ENCODE measurements at regions not wholly inside any gene's neighbourhood (a gene's known extent, or its start where the extent isn't known, plus 50 kb on each side); places are given as distances from the start of the nearest gene placed in this dataset.

DNA sequence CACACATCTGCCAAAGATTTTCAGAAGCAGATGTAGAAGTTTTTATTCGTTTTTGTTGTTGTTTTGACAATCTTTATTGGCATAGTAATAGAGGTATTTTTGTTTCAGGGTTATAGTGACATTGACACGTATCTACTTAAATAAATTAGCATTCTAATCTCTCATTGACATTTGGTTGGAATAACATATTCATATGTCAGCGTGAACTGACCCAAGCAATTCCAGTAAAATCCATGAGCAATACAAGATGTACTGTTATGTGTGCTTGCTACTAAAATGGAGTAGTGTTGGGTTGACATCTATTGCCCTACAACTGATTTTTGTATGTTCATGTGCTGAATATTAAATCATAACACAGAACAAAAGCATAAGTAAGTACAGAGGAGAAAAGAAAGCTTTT is 284.4 kb upstream of the SMC2 start (continued):
- TF ChIP-seq, protein P1, sequence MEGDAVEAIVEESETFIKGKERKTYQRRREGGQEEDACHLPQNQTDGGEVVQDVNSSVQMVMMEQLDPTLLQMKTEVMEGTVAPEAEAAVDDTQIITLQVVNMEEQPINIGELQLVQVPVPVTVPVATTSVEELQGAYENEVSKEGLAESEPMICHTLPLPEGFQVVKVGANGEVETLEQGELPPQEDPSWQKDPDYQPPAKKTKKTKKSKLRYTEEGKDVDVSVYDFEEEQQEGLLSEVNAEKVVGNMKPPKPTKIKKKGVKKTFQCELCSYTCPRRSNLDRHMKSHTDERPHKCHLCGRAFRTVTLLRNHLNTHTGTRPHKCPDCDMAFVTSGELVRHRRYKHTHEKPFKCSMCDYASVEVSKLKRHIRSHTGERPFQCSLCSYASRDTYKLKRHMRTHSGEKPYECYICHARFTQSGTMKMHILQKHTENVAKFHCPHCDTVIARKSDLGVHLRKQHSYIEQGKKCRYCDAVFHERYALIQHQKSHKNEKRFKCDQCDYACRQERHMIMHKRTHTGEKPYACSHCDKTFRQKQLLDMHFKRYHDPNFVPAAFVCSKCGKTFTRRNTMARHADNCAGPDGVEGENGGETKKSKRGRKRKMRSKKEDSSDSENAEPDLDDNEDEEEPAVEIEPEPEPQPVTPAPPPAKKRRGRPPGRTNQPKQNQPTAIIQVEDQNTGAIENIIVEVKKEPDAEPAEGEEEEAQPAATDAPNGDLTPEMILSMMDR (conservative IDR thresholded peaks at IDR 0.05; ENCODE audit: low read depth in 2 of 2): no peak
- TF ChIP-seq EZH2 (IDR thresholded peaks at IDR 0.05; ENCODE audit: low read depth, unreplicated experiment) (no peak), POLR2AphosphoS5 (IDR thresholded peaks at IDR 0.05; ENCODE audit: low read depth) (no peak), STAT1 (IDR thresholded peaks at IDR 0.05; ENCODE audit: unreplicated experiment) (no peak), EZH2phosphoT487 (IDR thresholded peaks at IDR 0.05; ENCODE audit: unreplicated experiment) (no peak), CREB1 (CRISPR knock-in tag; IDR thresholded peaks at IDR 0.05; ENCODE audit: low read depth) (no peak), JUNB (IDR thresholded peaks at IDR 0.05; ENCODE audit: unreplicated experiment) (no peak), ZNF331 (CRISPR knock-in tag; IDR thresholded peaks at IDR 0.05; ENCODE audit: low read depth) (no peak)
- TF ChIP-seq, protein P2, sequence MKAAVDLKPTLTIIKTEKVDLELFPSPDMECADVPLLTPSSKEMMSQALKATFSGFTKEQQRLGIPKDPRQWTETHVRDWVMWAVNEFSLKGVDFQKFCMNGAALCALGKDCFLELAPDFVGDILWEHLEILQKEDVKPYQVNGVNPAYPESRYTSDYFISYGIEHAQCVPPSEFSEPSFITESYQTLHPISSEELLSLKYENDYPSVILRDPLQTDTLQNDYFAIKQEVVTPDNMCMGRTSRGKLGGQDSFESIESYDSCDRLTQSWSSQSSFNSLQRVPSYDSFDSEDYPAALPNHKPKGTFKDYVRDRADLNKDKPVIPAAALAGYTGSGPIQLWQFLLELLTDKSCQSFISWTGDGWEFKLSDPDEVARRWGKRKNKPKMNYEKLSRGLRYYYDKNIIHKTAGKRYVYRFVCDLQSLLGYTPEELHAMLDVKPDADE (IDR thresholded peaks at IDR 0.05): no peak

DNA sequence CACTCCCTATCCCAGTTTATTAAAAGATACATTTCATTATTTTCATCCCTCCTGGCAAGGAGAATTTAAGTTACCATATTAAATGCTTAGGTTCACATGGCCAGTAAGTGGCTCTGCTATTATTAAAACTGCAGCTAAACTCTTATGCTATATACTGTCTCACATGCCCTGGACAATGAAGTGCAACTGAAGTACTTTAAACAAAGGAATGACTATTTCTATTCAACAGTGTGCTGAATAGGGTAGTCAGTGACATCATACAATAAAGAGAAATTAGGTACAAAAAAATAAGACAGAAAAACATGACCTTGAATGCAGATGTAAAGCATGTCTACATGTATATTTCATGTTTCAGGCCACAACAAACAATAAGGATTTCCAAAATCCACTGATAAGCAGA is 282.6 kb upstream of the SMC2 start:
- H2AFZ ChIP-seq: no peak overlapping the region
- H3K36me3 Mint-ChIP-seq (ENCODE audit: low read depth): peaks cover 6% of the 10 kb centered on the region; the same call in 2 of the 3 replicates
- H3K79me2 ChIP-seq (replicated peaks; ENCODE audit: insufficient read depth): no peaks in the 10 kb centered on the region
- no peak overlapping the region for H3K4me3 Mint-ChIP-seq
- no peak overlapping the region for H3K4me2 ChIP-seq
- DNase-seq (ENCODE audit: low spot score) (no peak), ATAC-seq (no peak)
- H3K9me3 Mint-ChIP-seq: peaks cover 88% of the 10 kb centered on the region
- H3K27ac ChIP-seq (ENCODE audit: low read depth): no peak overlapping the region
- H3K27me3 ChIP-seq (ENCODE audit: insufficient read depth): no peaks in the 10 kb centered on the region
- H3K4me1 Mint-ChIP-seq: no peaks in the 10 kb centered on the region
- H4K20me1 ChIP-seq (replicated peaks; ENCODE audit: insufficient read depth): no peaks in the 10 kb centered on the region
- H3F3A ChIP-seq (replicated peaks; ENCODE audit: low read depth): no peaks in the 10 kb centered on the region
- H3K36me3 ChIP-seq (ENCODE audit: insufficient read depth): peaks cover 18% of the 10 kb centered on the region
- H3K4me3 ChIP-seq: no peak overlapping the region
- H3K27ac Mint-ChIP-seq: no peak overlapping the region
- peaks cover 2% of the 10 kb centered on the region for H3K27me3 Mint-ChIP-seq (ENCODE audit: insufficient read depth, low read depth, poor library complexity)
- H3K9me2 ChIP-seq (ENCODE audit: insufficient read depth): no peaks in the 10 kb centered on the region
- H3K4me1 ChIP-seq (ENCODE audit: insufficient read depth): no peaks in the 10 kb centered on the region
- TF ChIP-seq NANOG (IDR thresholded peaks at IDR 0.05; ENCODE audit: borderline replicate concordance) (no peak), ZNF331 (CRISPR knock-in tag; IDR thresholded peaks at IDR 0.05; ENCODE audit: low read depth) (no peak), JUNB (IDR thresholded peaks at IDR 0.05; ENCODE audit: unreplicated experiment) (no peak), EZH2phosphoT487 (IDR thresholded peaks at IDR 0.05; ENCODE audit: unreplicated experiment) (no peak)
- TF ChIP-seq, protein P3, sequence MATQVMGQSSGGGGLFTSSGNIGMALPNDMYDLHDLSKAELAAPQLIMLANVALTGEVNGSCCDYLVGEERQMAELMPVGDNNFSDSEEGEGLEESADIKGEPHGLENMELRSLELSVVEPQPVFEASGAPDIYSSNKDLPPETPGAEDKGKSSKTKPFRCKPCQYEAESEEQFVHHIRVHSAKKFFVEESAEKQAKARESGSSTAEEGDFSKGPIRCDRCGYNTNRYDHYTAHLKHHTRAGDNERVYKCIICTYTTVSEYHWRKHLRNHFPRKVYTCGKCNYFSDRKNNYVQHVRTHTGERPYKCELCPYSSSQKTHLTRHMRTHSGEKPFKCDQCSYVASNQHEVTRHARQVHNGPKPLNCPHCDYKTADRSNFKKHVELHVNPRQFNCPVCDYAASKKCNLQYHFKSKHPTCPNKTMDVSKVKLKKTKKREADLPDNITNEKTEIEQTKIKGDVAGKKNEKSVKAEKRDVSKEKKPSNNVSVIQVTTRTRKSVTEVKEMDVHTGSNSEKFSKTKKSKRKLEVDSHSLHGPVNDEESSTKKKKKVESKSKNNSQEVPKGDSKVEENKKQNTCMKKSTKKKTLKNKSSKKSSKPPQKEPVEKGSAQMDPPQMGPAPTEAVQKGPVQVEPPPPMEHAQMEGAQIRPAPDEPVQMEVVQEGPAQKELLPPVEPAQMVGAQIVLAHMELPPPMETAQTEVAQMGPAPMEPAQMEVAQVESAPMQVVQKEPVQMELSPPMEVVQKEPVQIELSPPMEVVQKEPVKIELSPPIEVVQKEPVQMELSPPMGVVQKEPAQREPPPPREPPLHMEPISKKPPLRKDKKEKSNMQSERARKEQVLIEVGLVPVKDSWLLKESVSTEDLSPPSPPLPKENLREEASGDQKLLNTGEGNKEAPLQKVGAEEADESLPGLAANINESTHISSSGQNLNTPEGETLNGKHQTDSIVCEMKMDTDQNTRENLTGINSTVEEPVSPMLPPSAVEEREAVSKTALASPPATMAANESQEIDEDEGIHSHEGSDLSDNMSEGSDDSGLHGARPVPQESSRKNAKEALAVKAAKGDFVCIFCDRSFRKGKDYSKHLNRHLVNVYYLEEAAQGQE (IDR thresholded peaks at IDR 0.05; ENCODE audit: unreplicated experiment): no peak
- TF ChIP-seq, protein P4, sequence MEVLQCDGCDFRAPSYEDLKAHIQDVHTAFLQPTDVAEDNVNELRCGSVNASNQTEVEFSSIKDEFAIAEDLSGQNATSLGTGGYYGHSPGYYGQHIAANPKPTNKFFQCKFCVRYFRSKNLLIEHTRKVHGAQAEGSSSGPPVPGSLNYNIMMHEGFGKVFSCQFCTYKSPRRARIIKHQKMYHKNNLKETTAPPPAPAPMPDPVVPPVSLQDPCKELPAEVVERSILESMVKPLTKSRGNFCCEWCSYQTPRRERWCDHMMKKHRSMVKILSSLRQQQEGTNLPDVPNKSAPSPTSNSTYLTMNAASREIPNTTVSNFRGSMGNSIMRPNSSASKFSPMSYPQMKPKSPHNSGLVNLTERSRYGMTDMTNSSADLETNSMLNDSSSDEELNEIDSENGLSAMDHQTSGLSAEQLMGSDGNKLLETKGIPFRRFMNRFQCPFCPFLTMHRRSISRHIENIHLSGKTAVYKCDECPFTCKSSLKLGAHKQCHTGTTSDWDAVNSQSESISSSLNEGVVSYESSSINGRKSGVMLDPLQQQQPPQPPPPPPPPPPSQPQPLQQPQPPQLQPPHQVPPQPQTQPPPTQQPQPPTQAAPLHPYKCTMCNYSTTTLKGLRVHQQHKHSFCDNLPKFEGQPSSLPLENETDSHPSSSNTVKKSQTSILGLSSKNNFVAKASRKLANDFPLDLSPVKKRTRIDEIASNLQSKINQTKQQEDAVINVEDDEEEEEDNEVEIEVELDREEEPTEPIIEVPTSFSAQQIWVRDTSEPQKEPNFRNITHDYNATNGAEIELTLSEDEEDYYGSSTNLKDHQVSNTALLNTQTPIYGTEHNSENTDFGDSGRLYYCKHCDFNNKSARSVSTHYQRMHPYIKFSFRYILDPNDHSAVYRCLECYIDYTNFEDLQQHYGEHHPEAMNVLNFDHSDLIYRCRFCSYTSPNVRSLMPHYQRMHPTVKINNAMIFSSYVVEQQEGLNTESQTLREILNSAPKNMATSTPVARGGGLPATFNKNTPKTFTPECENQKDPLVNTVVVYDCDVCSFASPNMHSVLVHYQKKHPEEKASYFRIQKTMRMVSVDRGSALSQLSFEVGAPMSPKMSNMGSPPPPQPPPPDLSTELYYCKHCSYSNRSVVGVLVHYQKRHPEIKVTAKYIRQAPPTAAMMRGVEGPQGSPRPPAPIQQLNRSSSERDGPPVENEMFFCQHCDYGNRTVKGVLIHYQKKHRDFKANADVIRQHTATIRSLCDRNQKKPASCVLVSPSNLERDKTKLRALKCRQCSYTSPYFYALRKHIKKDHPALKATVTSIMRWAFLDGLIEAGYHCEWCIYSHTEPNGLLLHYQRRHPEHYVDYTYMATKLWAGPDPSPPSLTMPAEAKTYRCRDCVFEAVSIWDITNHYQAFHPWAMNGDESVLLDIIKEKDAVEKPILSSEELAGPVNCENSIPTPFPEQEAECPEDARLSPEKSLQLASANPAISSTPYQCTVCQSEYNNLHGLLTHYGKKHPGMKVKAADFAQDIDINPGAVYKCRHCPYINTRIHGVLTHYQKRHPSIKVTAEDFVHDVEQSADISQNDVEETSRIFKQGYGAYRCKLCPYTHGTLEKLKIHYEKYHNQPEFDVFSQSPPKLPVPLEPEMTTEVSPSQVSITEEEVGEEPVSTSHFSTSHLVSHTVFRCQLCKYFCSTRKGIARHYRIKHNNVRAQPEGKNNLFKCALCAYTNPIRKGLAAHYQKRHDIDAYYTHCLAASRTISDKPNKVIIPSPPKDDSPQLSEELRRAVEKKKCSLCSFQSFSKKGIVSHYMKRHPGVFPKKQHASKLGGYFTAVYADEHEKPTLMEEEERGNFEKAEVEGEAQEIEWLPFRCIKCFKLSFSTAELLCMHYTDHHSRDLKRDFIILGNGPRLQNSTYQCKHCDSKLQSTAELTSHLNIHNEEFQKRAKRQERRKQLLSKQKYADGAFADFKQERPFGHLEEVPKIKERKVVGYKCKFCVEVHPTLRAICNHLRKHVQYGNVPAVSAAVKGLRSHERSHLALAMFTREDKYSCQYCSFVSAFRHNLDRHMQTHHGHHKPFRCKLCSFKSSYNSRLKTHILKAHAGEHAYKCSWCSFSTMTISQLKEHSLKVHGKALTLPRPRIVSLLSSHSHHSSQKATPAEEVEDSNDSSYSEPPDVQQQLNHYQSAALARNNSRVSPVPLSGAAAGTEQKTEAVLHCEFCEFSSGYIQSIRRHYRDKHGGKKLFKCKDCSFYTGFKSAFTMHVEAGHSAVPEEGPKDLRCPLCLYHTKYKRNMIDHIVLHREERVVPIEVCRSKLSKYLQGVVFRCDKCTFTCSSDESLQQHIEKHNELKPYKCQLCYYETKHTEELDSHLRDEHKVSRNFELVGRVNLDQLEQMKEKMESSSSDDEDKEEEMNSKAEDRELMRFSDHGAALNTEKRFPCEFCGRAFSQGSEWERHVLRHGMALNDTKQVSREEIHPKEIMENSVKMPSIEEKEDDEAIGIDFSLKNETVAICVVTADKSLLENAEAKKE (CRISPR knock-in tag; IDR thresholded peaks at IDR 0.05): no peak
- TF ChIP-seq, protein P2 (IDR thresholded peaks at IDR 0.05): no peak
